GM10248 (cell line): ENCODE measurements at regions not wholly inside any gene's neighbourhood (a gene's known extent, or its start where the extent isn't known, plus 50 kb on each side); places are given as distances from the start of the nearest gene placed in this dataset.

Experiments
- CTCF ChIA-PET: fragments of 300-600 bp; sonication (Branson Sonifier 250); formaldehyde crosslinking; extraction: SDS; loops from one replicate; lab custom pipeline; 2021; ENCODE audit warnings: antibody characterized with exemption; lab: Yijun Ruan, JAX
- POLR2A ChIA-PET: fragments of 350-650 bp; sonication (Branson Sonifier 250); formaldehyde crosslinking; extraction: SDS; loops from one replicate; lab custom pipeline; 2020; ENCODE audit warnings: antibody characterized with exemption; lab: Yijun Ruan, JAX
- DNase-seq: peaks from one replicate; pipeline ENCODE4 v3.0.0; 2012; ENCODE audit errors: extremely low spot score
- CTCF ChIP-seq: IDR thresholded peaks from 2 replicates; pipeline ENCODE4 v1.5.1; 2012; ENCODE audit warnings: mild to moderate bottlenecking, low read depth; ENCODE audit errors: extremely low read depth, missing control alignments, control extremely low read depth

- ChIA-PET POLR2A (no interaction called here), CTCF (no interaction called here)
- no peak for DNase-seq
- no peak for TF ChIP-seq CTCF
These were observed 231.3 kb upstream of the GPRIN3 start for GRCh38 chr4:89538886-89539285.

GRCh38 chr4:89538171-89538570 is 230.6 kb upstream of the GPRIN3 start:
- DNase-seq, result no peak
- ChIA-PET POLR2A (no interaction called here), CTCF (no interaction called here)
- no peak for TF ChIP-seq CTCF

GRCh38 chr4:89537281-89537680 is 229.7 kb upstream of the GPRIN3 start:
- POLR2A ChIA-PET, result no interaction called here
- DNase-seq, result no peak
- TF ChIP-seq CTCF, result no peak
- CTCF ChIA-PET, result no interaction called here

GRCh38 chr4:89535251-89535650 is 227.7 kb upstream of the GPRIN3 start:
- POLR2A ChIA-PET, result no interaction called here
- CTCF ChIA-PET, result interaction anchor here (2.0 kb wide), 1 partner anchor 18 kb away, joined by 4 read pairs; no protein-coding TSS in a partner anchor
- TF ChIP-seq CTCF, result no peak
- no peak for DNase-seq

GRCh38 chr4:89534356-89534755 is 226.8 kb upstream of the GPRIN3 start:
- DNase-seq, result no peak
- TF ChIP-seq CTCF, result no peak
- POLR2A ChIA-PET, result no interaction called here
- CTCF ChIA-PET, result interaction anchor here (1.1 to 2.0 kb wide), 2 partner anchors 19 to 77 kb away, joined by 3 to 4 read pairs; no protein-coding TSS in a partner anchor

- ChIA-PET CTCF (no interaction called here), POLR2A (no interaction called here)
- no peak for TF ChIP-seq CTCF
- no peak for DNase-seq
These were observed 224.5 kb upstream of the GPRIN3 start for GRCh38 chr4:89531932-89532640.
